ENCODE measurements at regions not wholly inside any gene's neighbourhood (a gene's known extent, or its start where the extent isn't known, plus 50 kb on each side); places are given as distances from the start of the nearest gene placed in this dataset.
A peak's percentile ranks its signal among the peaks of the same experiment; 100 is the strongest.

DNA sequence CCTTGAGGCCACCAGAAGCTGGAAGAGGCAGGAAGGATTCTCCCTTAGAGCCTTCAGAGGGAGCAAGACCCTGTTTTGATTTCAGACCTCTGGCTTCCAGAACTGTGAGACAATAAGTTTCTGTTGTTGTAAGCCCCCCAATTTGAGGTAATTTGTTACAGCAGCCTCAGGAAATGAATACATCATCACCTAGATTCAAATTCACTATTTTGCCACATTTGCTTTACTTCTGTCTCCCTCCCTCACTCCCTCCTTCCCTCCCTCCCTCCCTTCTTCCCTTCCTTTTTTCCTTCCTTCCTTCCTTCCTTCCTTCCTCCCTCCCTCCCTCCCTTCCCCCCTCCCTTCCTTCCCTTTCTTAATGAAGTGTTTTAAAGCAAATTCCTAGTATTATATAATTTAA lies 58.1 kb upstream of the KIF13A start:
- in situ Hi-C loops (cut with MboI; ENCODE audit: low sequenced_read_pairs) (no loop called here), dilution Hi-C loops (cut with HindIII; ENCODE audit: low sequenced_read_pairs, unreplicated experiment) (no loop called here), intact Hi-C loops (cut with micrococcal nuclease) (no loop called here)
- H3K18ac ChIP-seq (ENCODE audit: low read depth, low read length) = no peak overlapping the region
- no peak overlapping the region for H2AK9ac ChIP-seq (replicated peaks; ENCODE audit: low read depth, low read length, poor library complexity)
- H4K5ac ChIP-seq (ENCODE audit: low read depth, low read length) = no peak overlapping the region
- no peak overlapping the region for H4K8ac ChIP-seq (ENCODE audit: low read depth in 2 of 2, low read length in 2 of 2)
- no peak overlapping the region for H2BK5ac ChIP-seq (ENCODE audit: low read depth, low read length, poor library complexity, severe bottlenecking)
- ATAC-seq (ENCODE audit: low read depth) (no peak), DNase-seq (no peak)
- H3K56ac ChIP-seq (ENCODE audit: extremely low read depth, insufficient read depth, low read length) = no peak overlapping the region
- H2AFZ ChIP-seq (replicated peaks; ENCODE audit: low read length, poor library complexity) = no peak overlapping the region
- H3K9ac ChIP-seq (ENCODE audit: low read depth, low read length) = no peak overlapping the region
- ChIA-PET CTCF (interaction anchor here (0.6 kb wide), 1 partner anchor 9 kb away, joined by 3 read pairs; no protein-coding TSS in a partner anchor), POLR2A (ENCODE audit: unreplicated experiment) (no interaction called here)
- peak overlapping the region; percentile 28; the same call in 1 of the 2 replicates for H3K23ac ChIP-seq (ENCODE audit: low read depth, low read length)
- peaks cover 9% of the 10 kb centered on the region for H3K4me1 ChIP-seq (ENCODE audit: control insufficient read depth, insufficient read depth, low read length)
- no peak overlapping the region for H3K4me3 ChIP-seq (ENCODE audit: insufficient read depth, low read depth, low read length)
- no peak overlapping the region for H3K14ac ChIP-seq (replicated peaks; ENCODE audit: low read depth, low read length)
- TF ChIP-seq USF2 (IDR thresholded peaks at IDR 0.05; ENCODE audit: low read depth, low read length) (no peak), BHLHE40 (IDR thresholded peaks at IDR 0.05; ENCODE audit: low read depth, low read length) (no peak), FOS (IDR thresholded peaks at IDR 0.05; ENCODE audit: low read depth, low read length) (no peak), MXI1 (IDR thresholded peaks at IDR 0.05; ENCODE audit: borderline replicate concordance, low read depth, low read length) (no peak), CHD1 (IDR thresholded peaks at IDR 0.05; ENCODE audit: low read depth, low read length) (no peak)
- no peaks in the 10 kb centered on the region for H3K9me1 ChIP-seq (ENCODE audit: insufficient read depth, low read length)
- no peak overlapping the region for H3K4ac ChIP-seq (ENCODE audit: low read depth, low read length)
- H3K36me3 ChIP-seq (ENCODE audit: control insufficient read depth, insufficient read depth, low read length) = no peaks in the 10 kb centered on the region
- H2BK20ac ChIP-seq (ENCODE audit: low read depth, low read length) = no peak overlapping the region
- no TSS peak for BruUV-seq (replicated peaks)
- H3K4me2 ChIP-seq (ENCODE audit: low read depth, low read length) = no peak overlapping the region
- no peaks in the 10 kb centered on the region for H3K9me3 ChIP-seq (ENCODE audit: control insufficient read depth, insufficient read depth, low read length)
- H2BK15ac ChIP-seq (ENCODE audit: low read depth, low read length) = no peak overlapping the region
- no peak overlapping the region for H2BK120ac ChIP-seq (ENCODE audit: low read depth, low read length)
- no peak overlapping the region for H3K27ac ChIP-seq (ENCODE audit: insufficient read depth, low read length)
- no peaks in the 10 kb centered on the region for H4K20me1 ChIP-seq (ENCODE audit: insufficient read depth, low read length)
- no peaks in the 10 kb centered on the region for H3K27me3 ChIP-seq (ENCODE audit: control insufficient read depth, insufficient read depth, low read length)
- 0 out of 2 replicates have a peak overlapping the region, but pooled peaks have one; percentile 40 for H2AK5ac ChIP-seq (ENCODE audit: low read depth, low read length)
- H3K79me1 ChIP-seq (ENCODE audit: low read depth in 1 of 2, low read length in 2 of 2) = no peaks in the 10 kb centered on the region
- no peak overlapping the region for H4K91ac ChIP-seq (ENCODE audit: insufficient read depth, low read depth, low read length)
